ENCODE measurements at regions not wholly inside any gene's neighbourhood (a gene's known extent, or its start where the extent isn't known, plus 50 kb on each side); places are given as distances from the start of the nearest gene placed in this dataset.

DNA sequence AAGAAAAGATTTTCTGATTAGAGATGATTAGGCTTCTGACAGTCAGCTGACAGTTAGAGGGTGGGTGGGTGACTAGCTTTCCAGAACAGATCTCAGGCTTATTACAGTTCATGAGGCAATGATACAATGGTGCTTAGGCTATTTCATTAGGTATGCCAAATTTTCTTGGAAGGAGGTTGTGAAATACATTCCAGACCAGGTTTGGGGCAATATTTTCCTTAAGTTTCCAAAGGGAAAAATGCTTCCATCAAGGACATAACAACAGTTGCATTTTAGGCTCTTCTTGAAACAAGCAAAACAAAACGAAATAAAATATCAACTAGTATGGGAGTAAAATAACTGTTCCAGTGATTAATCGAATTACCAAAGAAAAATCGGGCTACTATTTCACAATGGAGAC, 59.3 kb upstream of the CNTN1 start:
- TF ChIP-seq, protein P1, sequence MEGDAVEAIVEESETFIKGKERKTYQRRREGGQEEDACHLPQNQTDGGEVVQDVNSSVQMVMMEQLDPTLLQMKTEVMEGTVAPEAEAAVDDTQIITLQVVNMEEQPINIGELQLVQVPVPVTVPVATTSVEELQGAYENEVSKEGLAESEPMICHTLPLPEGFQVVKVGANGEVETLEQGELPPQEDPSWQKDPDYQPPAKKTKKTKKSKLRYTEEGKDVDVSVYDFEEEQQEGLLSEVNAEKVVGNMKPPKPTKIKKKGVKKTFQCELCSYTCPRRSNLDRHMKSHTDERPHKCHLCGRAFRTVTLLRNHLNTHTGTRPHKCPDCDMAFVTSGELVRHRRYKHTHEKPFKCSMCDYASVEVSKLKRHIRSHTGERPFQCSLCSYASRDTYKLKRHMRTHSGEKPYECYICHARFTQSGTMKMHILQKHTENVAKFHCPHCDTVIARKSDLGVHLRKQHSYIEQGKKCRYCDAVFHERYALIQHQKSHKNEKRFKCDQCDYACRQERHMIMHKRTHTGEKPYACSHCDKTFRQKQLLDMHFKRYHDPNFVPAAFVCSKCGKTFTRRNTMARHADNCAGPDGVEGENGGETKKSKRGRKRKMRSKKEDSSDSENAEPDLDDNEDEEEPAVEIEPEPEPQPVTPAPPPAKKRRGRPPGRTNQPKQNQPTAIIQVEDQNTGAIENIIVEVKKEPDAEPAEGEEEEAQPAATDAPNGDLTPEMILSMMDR (conservative IDR thresholded peaks at IDR 0.05; ENCODE audit: low read length) = no peak
- no peak for TF ChIP-seq EZH2phosphoT487 (IDR thresholded peaks at IDR 0.05; ENCODE audit: borderline replicate concordance)
